H1 (cell line): ENCODE measurements at regions not wholly inside any gene's neighbourhood (a gene's known extent, or its start where the extent isn't known, plus 50 kb on each side); places are given as distances from the start of the nearest gene placed in this dataset.

Experiments used
- CTCF ChIA-PET: fragments of 300-600 bp; sonication (Branson Sonifier 250); formaldehyde crosslinking; loops from one replicate; lab custom pipeline; 2021; ENCODE audit not compliant: partially characterized antibody; lab: Charles Lee
- POLR2A ChIA-PET: fragments of 300-600 bp; sonication (Branson Sonifier 250); formaldehyde crosslinking; loops from one replicate; lab custom pipeline; 2021; ENCODE audit warnings: inconsistent platforms; ENCODE audit not compliant: partially characterized antibody; lab: Charles Lee
- DNase-seq, 2 experiments: peaks; one replicate each; pipeline versions ENCODE4 v3.0.0 to v3.0.0-alpha.2; 2010 to 2022; ENCODE audit warnings: low spot score in 2 of 2, low read depth in 1 of 2, mixed read lengths in 1 of 2
- FAIRE-seq: peaks from 2 replicates; lab custom pipeline; 2011; peaks lifted over from hg19 to GRCh38; lab: Jason Lieb, UNC
- H2AFZ ChIP-seq: 2 replicates; pipeline ENCODE4 v1.8.1; 2012; ENCODE audit warnings: low read length, inconsistent platforms
- H2AK5ac ChIP-seq: 2 replicates; pipeline ENCODE4 v1.6.1; 2013; ENCODE audit warnings: low read depth, low read length
- H2BK120ac ChIP-seq: replicated peaks from 2 replicates; pipeline ENCODE3; 2013; ENCODE audit warnings: low read depth, low read length, inconsistent platforms
- H2BK12ac ChIP-seq: 2 replicates; pipeline ENCODE4 v1.6.1; 2013; ENCODE audit warnings: low read depth, low read length
- H2BK15ac ChIP-seq: 2 replicates; pipeline ENCODE4 v1.6.1; 2013; ENCODE audit warnings: low read length
- H2BK20ac ChIP-seq: 2 replicates; pipeline ENCODE4 v1.6.1; 2013; ENCODE audit warnings: low read length
- H2BK5ac ChIP-seq: 2 replicates; pipeline ENCODE4 v1.6.1; 2013; ENCODE audit warnings: low read depth, low read length
- H3K14ac ChIP-seq: 2 replicates; pipeline ENCODE4 v1.6.1; 2013; ENCODE audit warnings: inconsistent platforms; ENCODE audit not compliant: insufficient read length
- H3K18ac ChIP-seq: 2 replicates; pipeline ENCODE4 v1.6.1; 2013; ENCODE audit warnings: low read length; ENCODE audit errors: extremely low read depth
- H3K23ac ChIP-seq: 2 replicates; pipeline ENCODE4 v1.6.1; 2013; ENCODE audit warnings: inconsistent platforms; ENCODE audit not compliant: insufficient read length
- H3K23me2 ChIP-seq: 2 replicates; pipeline ENCODE4 v1.6.1; 2013; ENCODE audit warnings: low read depth, low read length
- H3K27ac ChIP-seq: 2 replicates; pipeline ENCODE4 v1.6.1; 2011; ENCODE audit warnings: low read depth, low read length, inconsistent platforms
- H3K27me3 ChIP-seq, 4 experiments: replicated peaks in 1 of 4; 1 replicate in 1 of 4; 2 replicates in 3 of 4; pipeline versions ENCODE4 v1.6.1 to v1.8.1; 2011 to 2013; ENCODE audit warnings: low read length in 3 of 4, mild to moderate bottlenecking in 3 of 4, inconsistent platforms in 2 of 4, mixed read lengths in 2 of 4, moderate library complexity in 1 of 4; ENCODE audit not compliant: control insufficient read depth in 3 of 4, insufficient read depth in 3 of 4; ENCODE audit errors: extremely low read depth in 1 of 4
- H3K36me3 ChIP-seq, 4 experiments: 2 replicates each; pipeline versions ENCODE4 v1.6.1 to v1.8.1; 2011 to 2013; ENCODE audit warnings: mild to moderate bottlenecking in 4 of 4, low read length in 3 of 4, moderate library complexity in 2 of 4, control low read depth in 1 of 4, inconsistent platforms in 1 of 4; ENCODE audit not compliant: insufficient read depth in 4 of 4, control insufficient read depth in 2 of 4
- H3K4ac ChIP-seq: replicated peaks from 2 replicates; pipeline ENCODE3; 2013; ENCODE audit warnings: low read length, low read depth, mixed read lengths, inconsistent platforms; ENCODE audit not compliant: insufficient read length
- H3K4me1 ChIP-seq, 4 experiments: replicated peaks in 1 of 4; 1 replicate in 1 of 4; 2 replicates in 3 of 4; pipeline versions ENCODE4 v1.6.1 to v1.8.1; 2011 to 2013; ENCODE audit warnings: low read length in 3 of 4, inconsistent platforms in 2 of 4, mixed read lengths in 1 of 4; ENCODE audit not compliant: insufficient read depth in 4 of 4, control insufficient read depth in 3 of 4
- H3K4me2 ChIP-seq, 2 experiments: 2 replicates each; pipeline versions ENCODE4 v1.6.1 to v1.8.1; 2011 to 2013; ENCODE audit warnings: low read depth in 2 of 2, low read length in 2 of 2, control low read depth in 1 of 2, inconsistent platforms in 1 of 2, mild to moderate bottlenecking in 1 of 2; ENCODE audit not compliant: insufficient read depth in 1 of 2
- H3K4me3 ChIP-seq, 4 experiments: fragments of 200-600, 300-600 bp in 1 of 4; sonication (generic), shearing (Covaris generic), sonication (Bioruptor Twin) in 1 of 4; 2 replicates each; pipeline versions ENCODE4 v1.5.1 to v1.8.1; 2011 to 2016; ENCODE audit warnings: low read length in 4 of 4, low read depth in 3 of 4, control low read depth in 2 of 4, inconsistent platforms in 2 of 4, mild to moderate bottlenecking in 2 of 4, mixed read lengths in 1 of 4, moderate library complexity in 1 of 4; ENCODE audit not compliant: insufficient read depth in 2 of 4; ENCODE audit errors: extremely low read depth in 1 of 4
- H3K56ac ChIP-seq: replicated peaks from 2 replicates; pipeline ENCODE3; 2013; ENCODE audit warnings: low read depth, mild to moderate bottlenecking, mixed read lengths, low read length, inconsistent platforms; ENCODE audit not compliant: insufficient read length
- H3K79me1 ChIP-seq: 2 replicates; pipeline ENCODE4 v1.6.1; 2013; ENCODE audit warnings: low read depth, low read length, control low read depth
- H3K79me2 ChIP-seq, 2 experiments: 2 replicates each; pipeline versions ENCODE4 v1.6.1 to v1.8.1; 2012 to 2013; ENCODE audit warnings: low read length in 2 of 2, mild to moderate bottlenecking in 2 of 2, inconsistent platforms in 1 of 2; ENCODE audit not compliant: insufficient read depth in 2 of 2, control insufficient read depth in 1 of 2
- H3K9ac ChIP-seq, 4 experiments: replicated peaks in 1 of 4; 1 replicate in 1 of 4; 2 replicates in 3 of 4; pipeline versions ENCODE4 v1.6.1 to v1.8.1; 2011 to 2013; ENCODE audit warnings: low read depth in 3 of 4, low read length in 3 of 4, control low read depth in 2 of 4, mild to moderate bottlenecking in 2 of 4, moderate library complexity in 2 of 4, inconsistent platforms in 1 of 4; ENCODE audit errors: extremely low read depth in 1 of 4
- H3K9me3 ChIP-seq, 2 experiments: 2 replicates each; pipeline versions ENCODE4 v1.6.1 to v1.8.1; 2012 to 2013; ENCODE audit warnings: mild to moderate bottlenecking in 2 of 2, moderate library complexity in 2 of 2, control low read depth in 1 of 2, inconsistent platforms in 1 of 2, low read depth in 1 of 2, low read length in 1 of 2, mixed read lengths in 1 of 2; ENCODE audit not compliant: insufficient read depth in 2 of 2
- H4K20me1 ChIP-seq, 2 experiments: replicated peaks in 1 of 2; 2 replicates each; pipeline versions ENCODE3 to v1.8.1; 2011 to 2013; ENCODE audit warnings: inconsistent platforms in 2 of 2, low read length in 2 of 2, mild to moderate bottlenecking in 1 of 2; ENCODE audit not compliant: insufficient read depth in 2 of 2, control insufficient read depth in 1 of 2
- H4K5ac ChIP-seq: 2 replicates; pipeline ENCODE4 v1.6.1; 2013; ENCODE audit warnings: low read length, low read depth, mixed read lengths, inconsistent platforms; ENCODE audit not compliant: insufficient read length
- H4K8ac ChIP-seq: 2 replicates; pipeline ENCODE4 v1.8.0; 2013; ENCODE audit warnings: mild to moderate bottlenecking, moderate library complexity, low read length, inconsistent platforms; ENCODE audit not compliant: insufficient read depth; ENCODE audit errors: extremely low read depth
- H4K91ac ChIP-seq: replicated peaks from 2 replicates; pipeline ENCODE3; 2013; ENCODE audit warnings: low read length, mixed read lengths, inconsistent platforms; ENCODE audit not compliant: insufficient read length
- JUND ChIP-seq: IDR thresholded peaks from 2 replicates; pipeline ENCODE4 v1.6.1; 2011; ENCODE audit warnings: mild to moderate bottlenecking, improper control_type of control experiment, low read length
- TCF12 ChIP-seq: IDR thresholded peaks from 2 replicates; pipeline ENCODE4 v1.6.1; 2011; ENCODE audit warnings: low read depth, mild to moderate bottlenecking, low read length
- ZNF274 ChIP-seq: IDR thresholded peaks from 2 replicates; pipeline ENCODE4 v1.7.0; 2012; ENCODE audit warnings: low read length, borderline replicate concordance; ENCODE audit errors: extremely low read depth
- WGBS, 2 experiments: shearing (Covaris generic) in 1 of 2; methylation state at CpG; one replicate each; pipeline versions ENCODE4 v1.1.6 to v1.1.7; 2013 to 2015; ENCODE audit warnings: low lambda C conversion rate in 2 of 2, mixed read lengths in 2 of 2, inconsistent platforms in 1 of 2, low coverage in 1 of 2, missing lambda C conversion rate in 1 of 2; ENCODE audit not compliant: insufficient replicate concordance in 2 of 2, insufficient coverage in 1 of 2, insufficient read length in 1 of 2; ENCODE audit errors: extremely low coverage in 1 of 2, missing lambda C conversion rate in 1 of 2; 5-methylcytosine and 5-hydroxymethylcytosine counted together

GRCh38 chr12:91937009-91937408, 208.6 kb downstream of the BTG1 start:
- Histone ChIP-seq H4K91ac (no peak overlapping the region), H3K9ac (no peak overlapping the region), H3K23ac (no peak overlapping the region), H4K8ac (no peak overlapping the region), H3K4me2 (no peak overlapping the region), H2AFZ (no peak overlapping the region), H3K9me3 (no peaks in the 10 kb centered on the region), H3K79me2 (no peaks in the 10 kb centered on the region), H2AK5ac (no peak overlapping the region), H2BK12ac (no peak overlapping the region), H3K4me3 (no peak overlapping the region), H3K27ac (no peak overlapping the region), H3K79me1 (no peaks in the 10 kb centered on the region), H4K5ac (no peak overlapping the region), H3K27me3 (no peaks in the 10 kb centered on the region), H3K4me1 (no peaks in the 10 kb centered on the region), H3K23me2 (no peaks in the 10 kb centered on the region), H3K14ac (no peak overlapping the region), H2BK15ac (no peak overlapping the region), H3K56ac (no peak overlapping the region), H2BK5ac (no peak overlapping the region), H3K18ac (no peak overlapping the region), H3K4ac (no peak overlapping the region), H3K36me3 (no peaks in the 10 kb centered on the region), H2BK120ac (no peak overlapping the region), H4K20me1 (no peaks in the 10 kb centered on the region), H2BK20ac (no peak overlapping the region)
- POLR2A ChIA-PET: no interaction called here
- CTCF ChIA-PET: interaction anchor here (0.6 kb wide), 1 partner anchor 568 kb away, joined by 3 read pairs; no protein-coding TSS in a partner anchor
- DNase-seq (no peak), FAIRE-seq (no peak)
- WGBS, 2 experiments: 89% methylated on average over 1 of the region's 1 CpG; no CpG with 5 or more reads in 1 of the 2 experiments
- TF ChIP-seq TCF12 (no peak), JUND (no peak), ZNF274 (no peak)
